Effector memory CD4-positive, alpha-beta T cell (primary cell): ENCODE measurements at regions not wholly inside any gene's neighbourhood (a gene's known extent, or its start where the extent isn't known, plus 50 kb on each side); places are given as distances from the start of the nearest gene placed in this dataset.

Experiments used
- DNase-seq, 3 donors: peaks; one replicate each; pipeline ENCODE4 v3.0.0-alpha.2; 2020
- H3K27ac ChIP-seq: 2 replicates; pipeline ENCODE4 v1.7.0; 2013; ENCODE audit warnings: mild to moderate bottlenecking, low read length, moderate library complexity; ENCODE audit not compliant: insufficient read depth, poor library complexity, severe bottlenecking
- H3K27me3 ChIP-seq: replicated peaks from 2 replicates; pipeline ENCODE4 v1.7.0; 2013; ENCODE audit warnings: mild to moderate bottlenecking, low read length; ENCODE audit not compliant: insufficient read depth, control insufficient read depth, poor library complexity, severe bottlenecking
- H3K36me3 ChIP-seq: 2 replicates; pipeline ENCODE4 v1.7.0; 2013; ENCODE audit warnings: mild to moderate bottlenecking, low read length, moderate library complexity; ENCODE audit not compliant: control insufficient read depth, insufficient read depth
- H3K4me1 ChIP-seq: 2 replicates; pipeline ENCODE4 v1.7.0; 2013; ENCODE audit warnings: low read length, mild to moderate bottlenecking; ENCODE audit not compliant: control insufficient read depth, insufficient read depth, poor library complexity, severe bottlenecking
- H3K4me3 ChIP-seq: 2 replicates; pipeline ENCODE4 v1.7.0; 2013; ENCODE audit warnings: low read length, low read depth, mild to moderate bottlenecking; ENCODE audit not compliant: insufficient read depth, poor library complexity, severe bottlenecking
- H3K9me3 ChIP-seq: 2 replicates; pipeline ENCODE4 v1.7.0; 2013; ENCODE audit warnings: mild to moderate bottlenecking, low read length, moderate library complexity; ENCODE audit not compliant: control insufficient read depth

DNA sequence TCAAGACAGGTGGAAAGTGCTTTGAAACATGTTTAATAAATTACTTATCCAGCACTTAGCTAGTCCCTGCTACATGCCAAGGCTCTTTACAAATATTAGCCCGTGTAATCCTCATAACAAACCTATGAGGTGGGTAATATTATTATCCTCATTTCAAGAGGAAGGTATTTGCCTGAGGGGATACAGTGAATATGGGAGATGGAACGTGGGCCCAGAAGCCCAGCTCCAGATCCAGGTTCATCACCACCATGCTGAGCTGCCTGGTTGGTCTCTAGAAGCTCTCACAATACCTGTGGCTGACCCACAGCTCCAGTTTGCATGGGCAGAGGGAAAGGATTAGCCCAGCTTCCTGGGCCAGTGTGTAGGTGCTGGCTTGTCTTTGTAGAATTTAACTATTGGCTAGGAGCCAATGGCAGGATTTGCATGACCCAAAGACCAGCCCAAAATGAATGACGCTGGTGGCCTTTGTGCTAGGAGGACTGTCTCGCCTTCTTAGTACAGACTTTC is 61.6 kb upstream of the ATP8B1 start:
- no peak for DNase-seq
- Histone ChIP-seq H3K36me3 (no peaks in the 10 kb centered on the region), H3K27me3 (no peaks in the 10 kb centered on the region)

DNA sequence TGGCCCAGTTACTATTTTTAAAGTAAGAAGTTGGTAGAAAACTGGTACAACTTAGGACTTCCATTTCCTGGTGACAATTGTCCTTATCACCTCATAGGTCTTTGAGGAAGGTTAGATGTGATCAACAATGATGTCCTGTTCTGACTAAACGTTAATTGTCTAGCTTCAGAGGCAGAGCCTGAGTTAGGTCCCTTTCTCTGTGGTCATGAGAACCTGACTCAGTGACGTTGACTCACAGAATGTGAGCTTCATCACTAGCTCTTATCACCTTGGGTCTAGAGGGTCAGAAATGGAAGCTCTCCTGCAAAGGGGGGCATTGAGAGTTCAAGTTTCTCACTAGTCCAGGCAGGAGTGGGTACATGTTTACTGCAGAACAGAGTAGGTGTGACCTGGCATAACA is 60.6 kb upstream of the ATP8B1 start:
- Histone ChIP-seq H3K36me3 (no peaks in the 10 kb centered on the region), H3K9me3 (no peaks in the 10 kb centered on the region), H3K27ac (no peak overlapping the region), H3K4me3 (no peak overlapping the region), H3K4me1 (no peaks in the 10 kb centered on the region), H3K27me3 (no peaks in the 10 kb centered on the region)
- no peak for DNase-seq

More for the DNA sequence above, 61.6 kb upstream of the ATP8B1 start:
- Histone ChIP-seq H3K4me1 (no peaks in the 10 kb centered on the region), H3K9me3 (no peaks in the 10 kb centered on the region), H3K27ac (no peak overlapping the region), H3K4me3 (no peak overlapping the region)

DNA sequence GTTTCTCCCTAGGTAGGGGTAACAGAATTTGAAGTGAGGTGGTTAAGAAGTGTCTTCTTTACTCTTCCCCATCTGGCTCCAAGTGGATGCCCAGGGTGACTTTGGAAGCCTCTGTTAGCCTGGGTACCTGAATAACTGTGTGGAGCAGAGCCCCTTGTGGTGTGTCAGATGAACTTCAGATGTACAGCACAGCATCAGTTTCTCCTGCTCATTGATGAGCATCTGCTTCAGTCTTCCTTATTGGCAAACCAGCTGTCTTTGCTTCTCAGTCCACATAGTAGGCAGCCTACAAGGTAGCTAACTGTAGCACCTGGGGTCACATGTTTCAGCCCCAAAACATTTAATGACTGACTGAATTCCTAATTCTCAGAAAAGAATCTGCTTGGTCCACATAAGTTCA is 56.2 kb upstream of the ATP8B1 start:
- Histone ChIP-seq H3K27ac (no peak overlapping the region), H3K36me3 (no peaks in the 10 kb centered on the region), H3K4me3 (no peak overlapping the region), H3K9me3 (no peaks in the 10 kb centered on the region), H3K27me3 (no peaks in the 10 kb centered on the region), H3K4me1 (no peaks in the 10 kb centered on the region)
- no peak for DNase-seq

DNA sequence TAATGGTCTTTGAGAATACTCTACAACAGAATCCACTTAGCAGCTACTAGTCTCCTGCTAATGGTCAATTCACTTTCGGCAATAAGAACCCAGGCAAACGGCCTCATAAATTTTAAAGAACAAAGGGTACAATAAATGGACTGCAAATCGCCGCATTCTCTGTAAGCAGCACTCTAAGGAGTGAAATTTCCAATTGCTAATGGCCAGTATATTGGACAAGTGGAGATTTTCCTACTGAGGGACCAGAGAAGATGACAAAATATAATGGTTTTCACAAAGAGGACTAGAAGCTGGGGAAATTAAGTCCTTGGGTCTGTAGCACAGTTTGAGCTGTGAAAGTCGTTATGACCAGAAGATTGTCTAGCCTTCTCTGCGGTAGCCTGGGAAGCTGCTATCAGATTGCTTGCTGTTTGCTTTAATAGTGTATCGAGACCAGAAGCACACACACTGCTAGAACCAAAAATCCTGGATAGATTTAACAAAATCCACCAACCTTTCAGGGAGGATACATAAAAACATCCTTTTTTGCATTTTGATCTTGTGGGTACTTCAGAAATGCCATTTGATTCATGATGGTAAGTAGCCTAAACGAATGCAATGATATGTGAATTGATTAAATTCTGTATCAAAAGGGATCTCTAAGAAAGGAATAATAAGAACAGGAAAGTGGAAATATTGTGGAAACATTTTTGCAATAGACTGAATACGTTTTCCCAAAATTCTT is 53.6 kb upstream of the ATP8B1 start:
- Histone ChIP-seq H3K27ac (no peak overlapping the region), H3K27me3 (no peaks in the 10 kb centered on the region), H3K4me3 (no peak overlapping the region), H3K9me3 (no peaks in the 10 kb centered on the region), H3K4me1 (no peaks in the 10 kb centered on the region), H3K36me3 (no peaks in the 10 kb centered on the region)
- no peak for DNase-seq

DNA sequence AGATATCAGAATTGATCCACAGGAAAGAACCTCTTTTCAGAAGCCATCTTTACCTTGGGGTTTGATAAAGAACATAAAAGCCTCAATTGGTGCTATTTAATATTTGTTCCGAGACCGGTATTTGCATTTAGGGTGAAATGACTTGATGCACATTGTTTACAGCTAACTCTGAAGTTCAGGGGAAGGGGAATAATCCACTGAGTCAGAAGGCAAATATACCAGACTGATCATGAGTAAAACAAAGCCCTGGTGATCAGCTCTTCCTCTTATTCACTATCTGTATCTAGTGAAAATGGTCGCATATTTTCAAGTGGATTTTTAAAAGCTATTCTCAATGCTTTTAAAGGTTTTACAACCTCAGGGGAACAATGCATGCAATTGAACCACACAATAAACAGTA is 53.0 kb upstream of the ATP8B1 start:
- no peaks in the 10 kb centered on the region for H3K9me3 ChIP-seq
- no peak overlapping the region for H3K4me3 ChIP-seq
- no peaks in the 10 kb centered on the region for H3K27me3 ChIP-seq
- H3K36me3 ChIP-seq = no peaks in the 10 kb centered on the region
- no peak overlapping the region for H3K27ac ChIP-seq
- DNase-seq = no peak
- no peaks in the 10 kb centered on the region for H3K4me1 ChIP-seq

DNA sequence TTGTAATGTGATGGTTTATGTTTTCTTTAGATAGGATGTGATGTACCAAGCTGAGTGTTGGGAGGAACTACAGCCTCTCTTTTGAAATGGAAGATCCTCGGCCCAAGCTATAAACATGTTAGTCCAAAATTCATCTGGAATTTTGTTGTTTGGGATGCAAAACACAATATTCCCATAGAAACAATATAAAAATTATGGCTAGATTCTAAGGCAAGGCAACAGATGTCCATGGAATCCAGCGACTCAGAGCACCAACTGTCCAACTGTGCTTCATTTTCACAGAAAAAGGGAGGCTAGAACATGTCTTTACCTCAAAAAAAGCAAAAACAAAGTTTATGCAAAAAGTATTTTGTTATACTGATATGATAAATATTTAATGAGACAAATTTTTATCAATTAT is 52.4 kb upstream of the ATP8B1 start:
- H3K9me3 ChIP-seq = no peaks in the 10 kb centered on the region
- no peaks in the 10 kb centered on the region for H3K4me1 ChIP-seq
- H3K27ac ChIP-seq = no peak overlapping the region
- no peak overlapping the region for H3K4me3 ChIP-seq
- H3K36me3 ChIP-seq = no peaks in the 10 kb centered on the region
- no peak for DNase-seq
- no peaks in the 10 kb centered on the region for H3K27me3 ChIP-seq

DNA sequence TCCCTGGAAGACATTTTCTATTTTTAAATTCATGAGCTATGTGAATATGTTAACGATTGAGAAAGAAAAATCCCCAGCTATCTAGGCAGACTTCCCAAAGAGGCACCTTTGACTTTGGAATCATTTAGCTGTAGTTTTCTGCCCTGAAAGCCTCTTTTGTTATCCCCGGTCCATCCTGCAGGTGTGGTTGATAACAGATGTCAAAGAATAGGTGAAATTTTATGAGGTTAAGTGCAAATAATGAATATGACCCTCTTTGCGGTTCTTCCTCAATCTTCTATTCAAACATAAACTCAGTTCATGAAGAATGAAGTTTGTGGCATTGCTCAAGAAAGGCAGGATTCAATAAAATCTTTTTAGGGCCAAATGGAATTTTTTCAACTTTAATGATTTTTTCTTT is 51.6 kb upstream of the ATP8B1 start:
- Histone ChIP-seq H3K4me1 (no peaks in the 10 kb centered on the region), H3K27me3 (no peaks in the 10 kb centered on the region), H3K27ac (no peak overlapping the region), H3K9me3 (no peaks in the 10 kb centered on the region), H3K4me3 (no peak overlapping the region), H3K36me3 (no peaks in the 10 kb centered on the region)
- DNase-seq = no peak

DNA sequence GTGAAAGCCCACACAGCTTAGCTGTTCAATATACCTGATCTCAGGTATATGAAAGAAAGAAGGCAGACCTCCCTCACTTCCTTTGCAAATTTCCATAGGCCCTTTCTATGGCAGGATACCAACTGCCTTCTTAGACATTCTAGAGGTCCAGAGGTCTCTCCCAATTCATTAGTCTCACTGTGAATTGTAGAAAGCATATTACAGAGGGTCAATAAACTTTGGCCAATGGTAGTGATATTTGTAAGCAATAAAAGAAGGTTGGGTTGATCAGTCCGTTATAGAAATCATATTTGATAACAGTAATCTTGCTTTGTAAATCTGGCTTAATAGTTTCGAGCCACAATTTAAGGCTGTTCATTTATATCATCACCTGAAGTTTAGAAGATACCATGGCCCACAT is 50.7 kb upstream of the ATP8B1 start:
- Histone ChIP-seq H3K27me3 (no peaks in the 10 kb centered on the region), H3K9me3 (no peaks in the 10 kb centered on the region), H3K36me3 (no peaks in the 10 kb centered on the region), H3K4me1 (no peaks in the 10 kb centered on the region), H3K4me3 (no peak overlapping the region), H3K27ac (no peak overlapping the region)
- no peak for DNase-seq

DNA sequence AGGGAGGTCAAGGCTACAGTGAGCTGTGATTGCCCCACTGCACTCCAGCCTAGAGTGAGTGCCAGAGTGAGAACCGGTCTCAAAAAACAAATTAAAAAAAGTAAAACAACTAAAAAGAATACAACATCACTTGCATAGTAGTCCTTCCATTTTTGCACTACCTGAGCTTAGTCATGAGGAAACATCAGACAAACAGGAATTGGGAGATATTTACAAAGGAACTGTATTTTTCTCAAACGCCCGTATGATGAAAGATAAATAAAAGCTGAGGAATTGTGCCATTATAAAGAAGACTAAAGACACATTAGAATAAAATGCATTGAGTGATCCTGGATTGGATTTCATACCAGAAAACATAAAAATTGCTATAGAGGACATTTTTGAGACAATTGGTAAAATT is 50.0 kb upstream of the ATP8B1 start:
- no peaks in the 10 kb centered on the region for H3K27me3 ChIP-seq
- no peaks in the 10 kb centered on the region for H3K4me1 ChIP-seq
- H3K36me3 ChIP-seq = no peaks in the 10 kb centered on the region
- no peaks in the 10 kb centered on the region for H3K9me3 ChIP-seq
- DNase-seq = no peak
- no peak overlapping the region for H3K4me3 ChIP-seq
- H3K27ac ChIP-seq = no peak overlapping the region
